ENCODE measurements at regions not wholly inside any gene's neighbourhood (a gene's known extent, or its start where the extent isn't known, plus 50 kb on each side); places are given as distances from the start of the nearest gene placed in this dataset.

- Histone ChIP-seq H3K36me3 (no peaks in the 10 kb centered on the region), H3K4me1 (no peaks in the 10 kb centered on the region), H3K9me3 (no peaks in the 10 kb centered on the region), H3K27me3 (no peaks in the 10 kb centered on the region), H3K27ac (no peak overlapping the region), H3K4me3 (no peak overlapping the region)
- no peak for DNase-seq
- TF ChIP-seq CTCF (IDR thresholded peaks at IDR 0.05) (no peak), POLR2A (IDR thresholded peaks at IDR 0.05) (no peak)
- intact Hi-C loops (cut with DNase I; ENCODE audit: low total_unique reads): no loop called here
These were observed 176.5 kb downstream of the TAF11L14 start for GRCh38 chr5:17810734-17811133.

DNA sequence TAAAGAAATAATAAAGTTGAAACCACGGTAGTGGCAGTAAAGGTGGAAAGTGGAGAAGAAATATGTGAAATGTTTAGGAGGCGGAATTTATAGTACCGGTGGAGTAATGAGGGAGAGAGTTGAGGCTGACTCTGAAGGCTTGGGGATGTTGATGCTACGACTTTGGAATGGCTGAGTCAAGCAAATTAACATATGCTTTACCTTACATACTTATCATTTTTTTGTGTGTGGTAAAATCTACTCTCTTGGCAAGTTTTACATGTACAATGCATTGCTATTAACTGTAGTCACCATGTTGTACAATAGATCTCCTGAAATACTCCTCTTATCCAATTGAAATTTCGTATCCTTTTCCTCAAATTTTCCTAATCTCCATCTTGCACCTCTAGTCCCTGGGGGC lies 179.0 kb downstream of the TAF11L14 start:
- Histone ChIP-seq H3K36me3 (no peaks in the 10 kb centered on the region), H3K4me3 (no peak overlapping the region), H3K27me3 (no peaks in the 10 kb centered on the region), H3K9me3 (no peaks in the 10 kb centered on the region), H3K27ac (no peak overlapping the region), H3K4me1 (no peaks in the 10 kb centered on the region)
- no peak for TF ChIP-seq CTCF (IDR thresholded peaks at IDR 0.05)
- TF ChIP-seq POLR2A (IDR thresholded peaks at IDR 0.05): no peak
- intact Hi-C loops (cut with DNase I; ENCODE audit: low total_unique reads): no loop called here
- no peak for DNase-seq

- H3K36me3 ChIP-seq: no peaks in the 10 kb centered on the region
- no peaks in the 10 kb centered on the region for H3K4me1 ChIP-seq
- no peaks in the 10 kb centered on the region for H3K27me3 ChIP-seq
- no peak overlapping the region for H3K27ac ChIP-seq
- TF ChIP-seq POLR2A (IDR thresholded peaks at IDR 0.05) (no peak), CTCF (IDR thresholded peaks at IDR 0.05) (no peak)
- intact Hi-C loops (cut with DNase I; ENCODE audit: low total_unique reads): no loop called here
- H3K4me3 ChIP-seq: no peak overlapping the region
- DNase-seq: no peak
- no peaks in the 10 kb centered on the region for H3K9me3 ChIP-seq
These were observed 182.2 kb downstream of the TAF11L14 start for GRCh38 chr5:17816505-17816904.

GRCh38 chr5:17816944-17817343 lies 182.7 kb downstream of the TAF11L14 start:
- H3K27me3 ChIP-seq: no peaks in the 10 kb centered on the region
- H3K36me3 ChIP-seq: no peaks in the 10 kb centered on the region
- no peaks in the 10 kb centered on the region for H3K9me3 ChIP-seq
- H3K4me3 ChIP-seq: no peak overlapping the region
- H3K27ac ChIP-seq: no peak overlapping the region
- TF ChIP-seq CTCF (IDR thresholded peaks at IDR 0.05): no peak
- no peak for TF ChIP-seq POLR2A (IDR thresholded peaks at IDR 0.05)
- intact Hi-C loops (cut with DNase I; ENCODE audit: low total_unique reads): no loop called here
- DNase-seq: no peak
- H3K4me1 ChIP-seq: no peaks in the 10 kb centered on the region

DNA sequence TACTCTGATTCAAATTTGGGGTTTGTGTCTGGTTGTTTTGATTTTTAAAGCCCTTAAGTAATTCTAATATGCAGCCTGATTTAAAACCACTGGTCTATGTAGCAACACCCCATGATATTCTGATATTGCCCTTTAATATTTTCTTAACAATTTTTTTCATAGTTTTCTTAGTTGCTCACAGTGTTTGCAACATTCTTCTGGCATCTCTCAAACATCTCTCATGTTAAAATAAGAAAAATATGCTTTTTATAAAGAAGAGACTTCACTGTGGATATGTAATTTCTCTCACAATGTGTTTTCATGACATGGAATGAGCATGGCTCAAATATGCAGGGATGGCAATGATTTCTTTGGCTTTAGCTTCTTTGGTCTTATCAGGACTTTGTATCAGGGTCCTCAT lies 183.7 kb downstream of the TAF11L14 start:
- DNase-seq: no peak
- no peaks in the 10 kb centered on the region for H3K4me1 ChIP-seq
- no peak for TF ChIP-seq CTCF (IDR thresholded peaks at IDR 0.05)
- TF ChIP-seq POLR2A (IDR thresholded peaks at IDR 0.05): no peak
- no peaks in the 10 kb centered on the region for H3K27me3 ChIP-seq
- H3K4me3 ChIP-seq: no peak overlapping the region
- H3K27ac ChIP-seq: no peak overlapping the region
- H3K9me3 ChIP-seq: no peaks in the 10 kb centered on the region
- intact Hi-C loops (cut with DNase I; ENCODE audit: low total_unique reads): no loop called here
- H3K36me3 ChIP-seq: no peaks in the 10 kb centered on the region

All from uterus (tissue), 3 donors.